Mesothelial cell of epicardium (in vitro differentiated cells): ENCODE measurements at regions not wholly inside any gene's neighbourhood (a gene's known extent, or its start where the extent isn't known, plus 50 kb on each side); places are given as distances from the start of the nearest gene placed in this dataset.
A peak's percentile ranks its signal among the peaks of the same experiment; 100 is the strongest.

Experiments
- DNase-seq, 2 experiments: peaks; one replicate each; pipeline ENCODE4 v3.0.0; 2021; ENCODE audit warnings: low spot score in 2 of 2; ENCODE audit not compliant: unreplicated experiment in 2 of 2
- H3K27ac Mint-ChIP-seq: 2 replicates; pipeline ENCODE4 v1.8.0; 2021; ENCODE audit warnings: mixed read lengths
- H3K27me3 Mint-ChIP-seq: 2 replicates; pipeline ENCODE4 v1.8.0; 2021; ENCODE audit warnings: low read depth, mixed read lengths
- H3K36me3 Mint-ChIP-seq: 2 replicates; pipeline ENCODE4 v1.8.0; 2021; ENCODE audit warnings: mixed read lengths
- H3K4me1 Mint-ChIP-seq: 2 replicates; pipeline ENCODE4 v1.8.0; 2021; ENCODE audit warnings: mixed read lengths
- H3K4me3 Mint-ChIP-seq: 2 replicates; pipeline ENCODE4 v1.8.0; 2021; ENCODE audit warnings: mild to moderate bottlenecking, moderate library complexity, mixed read lengths
- H3K9me3 Mint-ChIP-seq: 2 replicates; pipeline ENCODE4 v1.8.0; 2021; ENCODE audit warnings: mixed read lengths
- TF ChIP-seq, protein P1 (sequence below): fragments of 200-600 bp; sonication (generic); IDR thresholded peaks from one replicate; pipeline ENCODE4 v1.5.0; 2021; ENCODE audit warnings: antibody characterized with exemption; ENCODE audit not compliant: unreplicated experiment

- DNase-seq: no peak
- no peak overlapping the region for H3K27ac Mint-ChIP-seq
- H3K27me3 Mint-ChIP-seq: peaks cover 2% of the 10 kb centered on the region
- peaks cover 15% of the 10 kb centered on the region for H3K4me1 Mint-ChIP-seq
- H3K4me3 Mint-ChIP-seq: no peak overlapping the region
- peaks cover 5% of the 10 kb centered on the region for H3K36me3 Mint-ChIP-seq
- TF ChIP-seq, protein P1, sequence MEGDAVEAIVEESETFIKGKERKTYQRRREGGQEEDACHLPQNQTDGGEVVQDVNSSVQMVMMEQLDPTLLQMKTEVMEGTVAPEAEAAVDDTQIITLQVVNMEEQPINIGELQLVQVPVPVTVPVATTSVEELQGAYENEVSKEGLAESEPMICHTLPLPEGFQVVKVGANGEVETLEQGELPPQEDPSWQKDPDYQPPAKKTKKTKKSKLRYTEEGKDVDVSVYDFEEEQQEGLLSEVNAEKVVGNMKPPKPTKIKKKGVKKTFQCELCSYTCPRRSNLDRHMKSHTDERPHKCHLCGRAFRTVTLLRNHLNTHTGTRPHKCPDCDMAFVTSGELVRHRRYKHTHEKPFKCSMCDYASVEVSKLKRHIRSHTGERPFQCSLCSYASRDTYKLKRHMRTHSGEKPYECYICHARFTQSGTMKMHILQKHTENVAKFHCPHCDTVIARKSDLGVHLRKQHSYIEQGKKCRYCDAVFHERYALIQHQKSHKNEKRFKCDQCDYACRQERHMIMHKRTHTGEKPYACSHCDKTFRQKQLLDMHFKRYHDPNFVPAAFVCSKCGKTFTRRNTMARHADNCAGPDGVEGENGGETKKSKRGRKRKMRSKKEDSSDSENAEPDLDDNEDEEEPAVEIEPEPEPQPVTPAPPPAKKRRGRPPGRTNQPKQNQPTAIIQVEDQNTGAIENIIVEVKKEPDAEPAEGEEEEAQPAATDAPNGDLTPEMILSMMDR: no peak
- peaks cover 39% of the 10 kb centered on the region for H3K9me3 Mint-ChIP-seq
These were observed 67.3 kb upstream of the ADRB2 start for GRCh38 chr5:148759101-148759500.

DNA sequence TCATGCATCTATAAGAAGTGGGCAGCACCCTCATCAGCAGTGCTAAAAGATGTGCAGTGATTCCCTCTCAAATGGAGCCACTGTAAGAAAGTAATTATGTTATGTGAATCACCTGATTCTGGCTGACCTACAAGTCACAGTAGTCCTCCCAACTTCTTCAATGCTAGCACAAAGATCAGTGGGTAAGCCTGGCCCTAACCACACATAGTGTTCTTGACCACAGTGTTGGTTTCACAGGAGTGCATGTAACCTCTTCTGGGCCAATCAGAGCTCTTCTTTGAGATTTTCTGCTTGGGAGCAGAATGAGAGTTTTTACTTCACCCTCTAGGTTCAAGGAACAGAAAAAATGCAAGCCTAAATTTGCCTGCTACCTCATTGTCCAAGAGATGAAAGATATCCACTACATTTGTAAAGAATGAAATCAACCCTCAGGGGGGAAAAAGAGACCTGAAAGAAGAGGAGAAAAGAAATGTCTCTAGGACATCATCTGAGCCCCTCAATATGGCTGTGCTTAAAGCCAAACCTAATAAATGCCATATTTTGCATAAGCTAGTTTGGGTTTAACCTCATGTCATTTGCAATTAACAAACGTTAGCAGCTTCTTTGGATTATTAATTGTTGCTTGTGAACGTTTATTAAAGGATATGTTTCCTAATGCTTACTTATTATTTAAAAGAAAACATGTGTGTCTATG lies 65.3 kb upstream of the ADRB2 start:
- peaks cover 4% of the 10 kb centered on the region for H3K27me3 Mint-ChIP-seq
- peaks cover 3% of the 10 kb centered on the region for H3K36me3 Mint-ChIP-seq
- no peak overlapping the region for H3K4me3 Mint-ChIP-seq
- TF ChIP-seq, protein P1: no peak
- no peak for DNase-seq
- peaks cover 28% of the 10 kb centered on the region for H3K4me1 Mint-ChIP-seq
- peak overlapping the region; percentile 37 for H3K27ac Mint-ChIP-seq
- peaks cover 21% of the 10 kb centered on the region for H3K9me3 Mint-ChIP-seq

DNA sequence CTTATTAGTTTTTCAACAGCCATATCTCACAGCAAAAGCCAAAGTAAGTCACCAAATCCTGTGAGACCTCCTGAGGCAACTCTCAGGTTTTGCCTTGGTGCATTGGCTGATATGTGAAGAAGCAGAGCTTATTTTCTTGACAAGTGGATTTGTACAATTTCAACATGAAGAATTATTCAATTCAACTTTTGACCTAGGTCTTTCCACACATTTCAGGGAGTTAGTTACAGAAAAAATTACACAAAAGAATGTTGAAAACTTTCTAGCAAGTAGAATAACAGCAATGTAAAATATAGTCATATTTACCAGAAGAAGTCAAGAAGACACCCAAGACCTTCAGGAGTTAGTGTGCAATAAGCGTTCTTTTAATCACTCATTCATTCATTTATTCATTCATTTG lies 62.4 kb upstream of the ADRB2 start:
- Mint-ChIP-seq H3K27ac (peak overlapping the region; percentile 81), H3K9me3 (no peaks in the 10 kb centered on the region), H3K4me3 (no peak overlapping the region), H3K4me1 (peaks cover 44% of the 10 kb centered on the region), H3K36me3 (no peaks in the 10 kb centered on the region), H3K27me3 (peaks cover 5% of the 10 kb centered on the region)
- DNase-seq: no peak
- TF ChIP-seq, protein P1: no peak

- Mint-ChIP-seq H3K27ac (peak overlapping the region; percentile 4), H3K4me3 (no peak overlapping the region), H3K9me3 (no peaks in the 10 kb centered on the region), H3K4me1 (peaks cover 45% of the 10 kb centered on the region), H3K27me3 (peaks cover 4% of the 10 kb centered on the region), H3K36me3 (no peaks in the 10 kb centered on the region)
- TF ChIP-seq, protein P1: no peak
- DNase-seq: no peak
These were observed 61.4 kb upstream of the ADRB2 start for GRCh38 chr5:148765061-148765460.

- TF ChIP-seq, protein P1: no peak
These were observed 57.5 kb upstream of the ADRB2 start for GRCh38 chr5:148768806-148769415.

More at GRCh38 chr5:148768806-148769415, 57.5 kb upstream of the ADRB2 start:
- Mint-ChIP-seq H3K9me3 (no peaks in the 10 kb centered on the region), H3K36me3 (no peaks in the 10 kb centered on the region), H3K4me3 (no peak overlapping the region), H3K27ac (no peak overlapping the region), H3K4me1 (peaks cover 31% of the 10 kb centered on the region), H3K27me3 (peaks cover 11% of the 10 kb centered on the region)
- DNase-seq: no peak
